HG03196 (cell line): ENCODE measurements at regions not wholly inside any gene's neighbourhood (a gene's known extent, or its start where the extent isn't known, plus 50 kb on each side); places are given as distances from the start of the nearest gene placed in this dataset.
"Not testable (repeated sequence)": the region's sequence is repeated elsewhere in the genome, so short reads cannot be mapped to it uniquely, and the experiment has no call there.

Experiments
- ATAC-seq: cut with Tn5 transposase; IDR thresholded peaks from one replicate; pipeline ENCODE4 v1.9.1; 2021; ENCODE audit not compliant: unreplicated experiment

- ATAC-seq: no peak
Measured at GRCh38 chr1:81738875-81739274, 61.9 kb upstream of the ADGRL2 start.

GRCh38 chr1:81733480-81733879, 67.3 kb upstream of the ADGRL2 start:
- no peak for ATAC-seq

GRCh38 chr1:81731989-81732388, 68.7 kb upstream of the ADGRL2 start:
- no peak for ATAC-seq

DNA sequence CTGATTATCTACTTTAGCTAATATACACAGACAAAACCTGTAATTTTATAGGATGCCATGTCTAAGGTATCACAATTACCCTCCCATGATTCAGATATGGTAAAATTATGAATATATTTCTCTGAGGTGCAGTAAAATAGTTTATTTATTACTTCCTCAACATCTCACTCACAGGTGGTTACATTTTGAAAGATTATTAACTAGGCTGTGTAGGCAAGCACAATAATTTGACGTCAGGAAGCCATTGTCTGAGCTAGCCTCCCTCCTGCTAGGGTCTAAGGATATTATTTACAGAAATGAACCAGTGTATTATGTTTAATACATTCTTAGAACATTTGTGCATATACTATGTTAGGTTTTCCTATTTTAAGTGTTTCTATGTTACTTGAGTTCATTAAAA, 69.9 kb upstream of the ADGRL2 start:
- no peak for ATAC-seq

- not testable (repeated sequence) for ATAC-seq
Measured at GRCh38 chr1:81730299-81730698, 70.4 kb upstream of the ADGRL2 start.

DNA sequence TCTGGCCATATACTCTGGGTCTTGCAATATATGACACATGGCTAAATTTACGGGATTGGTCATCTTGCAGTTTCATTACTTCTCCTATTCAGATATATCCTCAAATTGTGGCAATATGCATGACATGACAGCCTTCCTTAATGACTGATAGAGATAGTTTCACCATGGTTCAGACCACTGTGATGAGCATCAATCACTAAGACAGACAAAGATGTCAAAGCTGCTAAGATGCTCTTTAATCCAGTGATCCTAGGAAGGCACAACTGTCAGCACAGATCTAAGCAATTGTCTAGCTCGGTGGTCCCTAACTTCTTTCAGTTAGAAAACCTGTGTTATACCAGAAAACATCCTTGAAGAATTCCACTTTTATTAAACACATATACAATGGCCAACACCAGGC, 70.9 kb upstream of the ADGRL2 start:
- ATAC-seq: no peak

GRCh38 chr1:81729239-81729638, 71.5 kb upstream of the ADGRL2 start:
- ATAC-seq: no peak

DNA sequence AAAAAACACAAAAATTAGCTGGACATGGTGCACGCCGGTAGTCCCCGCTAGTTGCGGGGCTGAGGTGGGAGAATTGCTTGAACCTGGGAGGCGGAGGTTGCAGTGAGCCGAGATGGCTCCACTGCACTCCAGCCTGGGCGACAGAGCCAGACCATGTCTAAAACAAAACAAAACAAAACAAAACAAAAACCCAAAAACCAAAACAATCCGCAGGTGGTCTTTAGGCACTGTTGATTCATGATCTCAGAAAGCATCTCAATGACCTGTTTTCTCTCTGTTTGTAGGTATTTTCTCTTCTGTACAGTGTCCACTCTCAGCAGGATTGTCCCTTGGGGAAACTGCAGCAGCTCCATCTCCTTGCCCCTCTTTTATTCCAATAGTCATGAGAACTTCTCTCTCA, 74.9 kb upstream of the ADGRL2 start:
- ATAC-seq: no peak

GRCh38 chr1:81722631-81723328, 78.0 kb upstream of the ADGRL2 start:
- ATAC-seq: not testable (repeated sequence)

DNA sequence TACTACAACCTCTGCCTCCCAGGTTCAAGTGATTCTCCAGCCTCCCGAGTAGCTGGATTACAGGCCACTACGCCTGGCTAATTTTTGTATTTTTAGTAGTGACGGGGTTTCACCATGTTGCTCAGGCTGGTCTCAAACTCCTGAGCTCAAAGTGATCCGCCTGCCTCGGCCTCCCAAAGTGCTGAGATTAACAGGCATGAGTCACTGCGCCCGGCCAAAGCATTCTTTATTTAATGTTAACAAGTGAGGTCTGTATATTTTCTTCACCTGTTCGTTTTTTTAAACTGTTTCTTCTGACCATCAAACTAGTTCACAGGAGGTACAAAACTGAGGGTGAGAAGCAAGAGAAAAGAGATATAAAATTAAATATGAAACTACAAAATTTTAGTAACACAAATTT, 80.5 kb upstream of the ADGRL2 start:
- not testable (repeated sequence) for ATAC-seq

- no peak for ATAC-seq
Measured at GRCh38 chr1:81717230-81717629, 83.5 kb upstream of the ADGRL2 start.

GRCh38 chr1:81715391-81715790, 85.3 kb upstream of the ADGRL2 start:
- ATAC-seq: no peak

- ATAC-seq: no peak
Measured at GRCh38 chr1:81714636-81715035, 86.1 kb upstream of the ADGRL2 start.

GRCh38 chr1:81712425-81712824, 88.3 kb upstream of the ADGRL2 start:
- ATAC-seq: no peak

DNA sequence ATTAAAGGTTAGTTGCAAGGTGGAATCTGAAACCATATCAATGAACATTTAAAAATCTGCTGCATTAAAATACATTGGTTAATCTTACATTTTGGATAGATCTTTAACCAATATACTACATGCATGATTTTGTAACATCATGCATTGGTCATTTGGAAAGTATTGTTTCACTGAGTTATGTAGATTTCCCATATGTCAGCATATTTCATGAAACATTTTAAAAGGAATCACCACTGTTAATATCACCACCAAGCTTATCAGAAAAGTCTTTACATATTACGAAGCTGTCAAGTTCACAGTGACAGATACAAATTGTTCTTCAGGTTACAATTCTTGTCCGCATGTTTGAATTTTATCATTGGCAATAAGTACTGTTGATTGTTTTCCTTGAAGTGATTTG, 89.9 kb upstream of the ADGRL2 start:
- no peak for ATAC-seq

DNA sequence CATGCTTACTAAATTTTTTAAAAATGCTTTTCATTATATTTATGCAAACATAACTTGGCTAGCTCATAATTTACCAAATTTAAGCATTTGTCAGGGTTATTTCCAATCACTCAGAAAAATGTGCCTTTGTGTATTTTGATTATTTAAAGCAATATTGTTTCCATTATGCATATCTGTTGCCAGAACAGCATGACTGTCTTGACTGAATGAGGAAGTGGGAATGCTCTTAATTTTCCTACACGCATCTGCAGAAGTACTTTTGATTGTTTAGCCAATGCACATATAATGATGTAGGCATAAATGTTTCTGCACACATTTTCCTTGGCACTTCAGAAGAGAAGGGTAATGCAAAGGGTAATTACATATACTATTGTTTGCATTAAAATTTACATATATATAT, 92.5 kb upstream of the ADGRL2 start:
- no peak for ATAC-seq

DNA sequence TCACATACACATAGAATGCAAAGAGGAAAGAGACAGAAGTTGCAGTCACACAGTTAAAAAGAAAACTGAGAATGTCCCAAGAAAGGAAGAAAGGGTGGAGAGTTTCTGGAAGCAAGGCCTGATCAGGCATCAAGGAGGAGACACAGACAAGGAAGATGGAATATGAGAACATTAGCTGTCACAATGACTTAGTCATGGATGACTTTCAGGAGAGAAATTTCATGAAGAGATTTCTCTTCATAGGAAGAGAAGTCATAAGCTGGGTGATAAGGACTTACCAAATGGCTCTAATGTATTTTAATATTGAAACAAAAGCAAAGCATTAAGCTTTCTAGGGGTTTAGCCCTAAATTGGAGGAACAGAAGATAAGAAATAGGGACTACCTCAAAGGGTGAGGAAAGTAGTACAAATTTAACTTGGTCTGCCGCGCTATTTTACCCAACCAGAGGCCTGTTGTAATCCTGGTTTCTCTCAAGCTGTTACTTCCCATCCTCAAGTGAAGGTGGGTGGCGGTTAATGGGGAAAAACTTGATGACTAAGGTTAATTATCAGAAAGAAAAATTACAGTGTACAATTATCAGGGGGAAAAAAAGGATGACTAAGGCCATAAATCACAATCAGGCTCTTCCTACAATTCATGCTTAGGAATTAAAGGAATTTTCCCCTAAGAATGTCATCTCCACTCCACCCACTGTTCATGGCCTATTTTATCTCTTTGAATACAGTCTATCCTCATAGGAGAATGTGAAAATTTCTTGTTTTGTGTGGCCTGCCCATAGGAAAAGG, 93.9 kb upstream of the ADGRL2 start:
- ATAC-seq: no peak

DNA sequence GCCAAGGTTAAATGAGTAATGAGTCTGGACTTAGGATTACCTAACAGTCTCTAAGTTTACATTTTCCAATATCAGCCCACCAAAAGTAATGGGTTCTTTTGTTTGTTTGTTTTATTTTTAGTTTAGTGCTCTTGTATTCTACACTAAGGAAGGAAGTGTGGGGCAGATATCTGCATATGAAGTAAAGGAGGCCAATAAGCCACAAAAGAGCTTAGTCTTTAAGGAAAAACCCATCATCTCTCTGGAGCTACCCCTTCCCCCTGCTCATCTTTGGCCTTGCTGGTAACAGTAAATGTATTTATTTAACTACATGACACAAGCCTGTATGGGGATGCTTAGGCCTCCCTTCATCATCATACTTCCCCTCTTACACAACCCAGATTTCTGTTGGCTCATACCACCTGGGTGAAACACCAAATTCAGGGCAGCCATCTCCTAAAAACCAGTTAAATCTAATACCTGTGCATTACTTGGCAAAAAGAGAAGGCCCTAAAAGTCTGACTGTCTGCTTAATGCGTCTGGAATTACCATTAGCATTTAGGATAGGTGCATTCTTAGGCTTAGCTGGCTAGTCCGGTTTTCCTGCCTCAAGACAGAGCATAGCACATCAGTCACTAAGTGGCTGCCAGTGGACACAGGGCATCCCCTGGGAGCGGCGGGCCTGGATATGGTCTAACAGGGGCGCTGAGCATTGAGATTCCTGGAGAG, 96.8 kb upstream of the ADGRL2 start:
- ATAC-seq: no peak

GRCh38 chr1:81703391-81703755, 97.4 kb upstream of the ADGRL2 start:
- ATAC-seq: no peak

GRCh38 chr1:81702903-81703302, 97.8 kb upstream of the ADGRL2 start:
- ATAC-seq: no peak

DNA sequence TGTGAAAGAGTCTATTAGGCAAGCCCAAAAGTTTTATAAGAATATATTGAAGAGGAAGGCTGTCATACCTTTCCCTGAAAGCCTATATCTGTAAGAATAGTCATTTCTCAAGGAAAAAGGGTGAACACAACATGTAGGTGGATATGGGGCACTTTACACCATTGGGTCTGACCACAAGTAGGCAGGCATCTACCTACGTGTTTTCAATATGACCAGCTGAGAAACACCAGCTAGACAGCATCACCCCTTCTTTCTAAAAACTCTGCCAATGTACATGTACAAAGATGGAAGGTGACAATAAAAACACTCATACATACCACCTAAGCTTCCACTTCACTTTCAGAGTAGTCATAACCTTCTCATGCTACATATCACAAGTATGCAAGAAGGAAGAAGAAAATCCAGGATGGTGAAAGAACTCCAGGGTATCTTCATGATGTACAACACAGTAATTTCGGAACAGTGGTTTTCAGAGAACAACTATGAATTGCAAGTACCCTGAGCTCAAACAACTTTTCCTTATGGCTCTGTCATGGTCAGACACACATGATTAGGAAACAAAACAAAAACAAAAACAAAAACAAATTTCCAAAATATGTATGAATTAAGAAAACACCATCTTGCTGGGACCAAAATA, 98.5 kb upstream of the ADGRL2 start:
- ATAC-seq: no peak
